ENCODE measurements at regions not wholly inside any gene's neighbourhood (a gene's known extent, or its start where the extent isn't known, plus 50 kb on each side); places are given as distances from the start of the nearest gene placed in this dataset.

- Histone ChIP-seq H3K36me3 (ENCODE audit: control insufficient read depth in 4 of 4, insufficient read depth in 3 of 4, low read depth in 1 of 4, low read length in 3 of 4) (no peaks in the 10 kb centered on the region), H3K27ac (ENCODE audit: low read depth in 1 of 2, low read length in 2 of 2) (no peak overlapping the region), H3K4me1 (ENCODE audit: control insufficient read depth in 4 of 4, insufficient read depth in 4 of 4, low read length in 3 of 4) (no peaks in the 10 kb centered on the region), H3K4me3 (ENCODE audit: low read depth in 1 of 3, low read length in 3 of 3) (no peak overlapping the region), H3K9ac (ENCODE audit: low read depth in 1 of 2, low read length in 2 of 2) (no peak overlapping the region), H3K27me3 (ENCODE audit: control insufficient read depth in 4 of 4, insufficient read depth in 4 of 4, low read length in 3 of 4) (peaks cover 0 to 5% (median 0%) of the 10 kb centered on the region in 4 donors), H3K9me3 (ENCODE audit: control insufficient read depth in 4 of 4, low read length in 3 of 4) (peaks cover 0 to 14% (median 4%) of the 10 kb centered on the region in 4 donors)
- DNase-seq (ENCODE audit: low spot score) = no peak
- TF ChIP-seq YY1 (IDR thresholded peaks at IDR 0.05) = no peak
- no peak for TF ChIP-seq ATF3 (IDR thresholded peaks at IDR 0.05)
- no peak for TF ChIP-seq FOXA1 (IDR thresholded peaks at IDR 0.05)
- TF ChIP-seq JUND (IDR thresholded peaks at IDR 0.05) = no peak
- TF ChIP-seq ZBTB33 (IDR thresholded peaks at IDR 0.05) = no peak
- no peak for TF ChIP-seq REST (IDR thresholded peaks at IDR 0.05)
- no peak for TF ChIP-seq RXRA (IDR thresholded peaks at IDR 0.05)
- no peak for TF ChIP-seq GABPA (IDR thresholded peaks at IDR 0.05 in 1 of 2, conservative IDR thresholded peaks at IDR 0.05 in 1 of 2)
- no peak for TF ChIP-seq RAD21 (IDR thresholded peaks at IDR 0.05)
- TF ChIP-seq TAF1 (conservative IDR thresholded peaks at IDR 0.05) = no peak
Observed at GRCh38 chr11:112639469-112639868, 321.8 kb upstream of the NCAM1 start.

- peaks cover 0 to 8% (median 4%) of the 10 kb centered on the region in 4 donors for H3K9me3 ChIP-seq (ENCODE audit: control insufficient read depth in 4 of 4, low read length in 3 of 4)
- no peak overlapping the region for H3K9ac ChIP-seq (ENCODE audit: low read depth in 1 of 2, low read length in 2 of 2)
- no peak overlapping the region for H3K4me3 ChIP-seq (ENCODE audit: low read depth in 1 of 3, low read length in 3 of 3)
- H3K36me3 ChIP-seq (ENCODE audit: control insufficient read depth in 4 of 4, insufficient read depth in 3 of 4, low read depth in 1 of 4, low read length in 3 of 4) = no peaks in the 10 kb centered on the region
- DNase-seq (ENCODE audit: low spot score) = no peak
- peaks cover 0 to 6% (median 0%) of the 10 kb centered on the region in 4 donors for H3K27me3 ChIP-seq (ENCODE audit: control insufficient read depth in 4 of 4, insufficient read depth in 4 of 4, low read length in 3 of 4)
- H3K27ac ChIP-seq (ENCODE audit: low read depth in 1 of 2, low read length in 2 of 2) = no peak overlapping the region
- H3K4me1 ChIP-seq (ENCODE audit: control insufficient read depth in 4 of 4, insufficient read depth in 4 of 4, low read length in 3 of 4) = no peaks in the 10 kb centered on the region
- TF ChIP-seq EGR1 (IDR thresholded peaks at IDR 0.05; ENCODE audit: low read depth in 2 of 2) (no peak), CTCF (IDR thresholded peaks at IDR 0.05; ENCODE audit: low read depth, low read length, missing input control) (no peak), SP1 (IDR thresholded peaks at IDR 0.05) (no peak)
Observed at GRCh38 chr11:112643416-112643815, 317.8 kb upstream of the NCAM1 start.

Measured in liver (tissue), 7 donors.